Calu3 (cell line): ENCODE measurements at regions not wholly inside any gene's neighbourhood (a gene's known extent, or its start where the extent isn't known, plus 50 kb on each side); places are given as distances from the start of the nearest gene placed in this dataset.

Source experiments
- BruUV-seq: library from RNA; stranded (reverse); fragments of 400-500 nt; replicated peaks from 2 replicates; lab custom pipeline; 2021; lab: Mats Ljungman, UMichigan
- CTCF ChIA-PET: fragments of 300-600 bp; sonication (Branson Sonifier 250); formaldehyde crosslinking; loops from one replicate; lab custom pipeline; 2022; ENCODE audit warnings: antibody characterized with exemption; lab: Charles Lee
- DNase-seq: peaks from one replicate; pipeline ENCODE4 v3.0.0; 2022
- H3K27ac Mint-ChIP-seq: one replicate; pipeline ENCODE4 v1.8.0; 2022; ENCODE audit warnings: mixed read lengths; ENCODE audit not compliant: unreplicated experiment
- H3K27me3 Mint-ChIP-seq: one replicate; pipeline ENCODE4 v1.8.0; 2022; ENCODE audit warnings: mixed read lengths; ENCODE audit not compliant: unreplicated experiment
- H3K36me3 Mint-ChIP-seq: one replicate; pipeline ENCODE4 v1.8.0; 2022; ENCODE audit warnings: mild to moderate bottlenecking, moderate library complexity, mixed read lengths; ENCODE audit not compliant: insufficient read depth, unreplicated experiment
- H3K4me1 Mint-ChIP-seq: one replicate; pipeline ENCODE4 v1.8.0; 2022; ENCODE audit warnings: mild to moderate bottlenecking, low read depth, mixed read lengths; ENCODE audit not compliant: unreplicated experiment
- H3K4me3 Mint-ChIP-seq: one replicate; pipeline ENCODE4 v1.8.0; 2022; ENCODE audit warnings: mild to moderate bottlenecking, low read depth, moderate library complexity, mixed read lengths; ENCODE audit not compliant: unreplicated experiment
- H3K9me3 Mint-ChIP-seq: one replicate; pipeline ENCODE4 v1.8.0; 2022; ENCODE audit warnings: low read depth, mixed read lengths; ENCODE audit not compliant: unreplicated experiment
- intact Hi-C: fragments of 100-400 bp; cut with micrococcal nuclease; formaldehyde crosslinking; loops from one replicate; pipeline ENCODE4 v1.10.0; 2022; ENCODE audit not compliant: unreplicated experiment
- TF ChIP-seq, protein P1 (sequence below): fragments of 200-600 bp; IDR thresholded peaks from one replicate; pipeline ENCODE4 v1.8.0; 2022; ENCODE audit warnings: antibody characterized with exemption; ENCODE audit not compliant: unreplicated experiment

- no peak overlapping the region for H3K4me3 Mint-ChIP-seq
- TF ChIP-seq, protein P1, sequence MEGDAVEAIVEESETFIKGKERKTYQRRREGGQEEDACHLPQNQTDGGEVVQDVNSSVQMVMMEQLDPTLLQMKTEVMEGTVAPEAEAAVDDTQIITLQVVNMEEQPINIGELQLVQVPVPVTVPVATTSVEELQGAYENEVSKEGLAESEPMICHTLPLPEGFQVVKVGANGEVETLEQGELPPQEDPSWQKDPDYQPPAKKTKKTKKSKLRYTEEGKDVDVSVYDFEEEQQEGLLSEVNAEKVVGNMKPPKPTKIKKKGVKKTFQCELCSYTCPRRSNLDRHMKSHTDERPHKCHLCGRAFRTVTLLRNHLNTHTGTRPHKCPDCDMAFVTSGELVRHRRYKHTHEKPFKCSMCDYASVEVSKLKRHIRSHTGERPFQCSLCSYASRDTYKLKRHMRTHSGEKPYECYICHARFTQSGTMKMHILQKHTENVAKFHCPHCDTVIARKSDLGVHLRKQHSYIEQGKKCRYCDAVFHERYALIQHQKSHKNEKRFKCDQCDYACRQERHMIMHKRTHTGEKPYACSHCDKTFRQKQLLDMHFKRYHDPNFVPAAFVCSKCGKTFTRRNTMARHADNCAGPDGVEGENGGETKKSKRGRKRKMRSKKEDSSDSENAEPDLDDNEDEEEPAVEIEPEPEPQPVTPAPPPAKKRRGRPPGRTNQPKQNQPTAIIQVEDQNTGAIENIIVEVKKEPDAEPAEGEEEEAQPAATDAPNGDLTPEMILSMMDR, result no peak
- peaks cover 68% of the 10 kb centered on the region for H3K27me3 Mint-ChIP-seq
- no peaks in the 10 kb centered on the region for H3K36me3 Mint-ChIP-seq
- no peak for DNase-seq
- H3K27ac Mint-ChIP-seq, result no peak overlapping the region
- H3K4me1 Mint-ChIP-seq, result peaks cover 9% of the 10 kb centered on the region
- CTCF ChIA-PET, result no interaction called here
- intact Hi-C loops, result no loop called here
- BruUV-seq, result no TSS peak
- H3K9me3 Mint-ChIP-seq, result no peaks in the 10 kb centered on the region
Measured at GRCh38 chr3:124516333-124516732, 213.9 kb upstream of the UMPS start.

DNA sequence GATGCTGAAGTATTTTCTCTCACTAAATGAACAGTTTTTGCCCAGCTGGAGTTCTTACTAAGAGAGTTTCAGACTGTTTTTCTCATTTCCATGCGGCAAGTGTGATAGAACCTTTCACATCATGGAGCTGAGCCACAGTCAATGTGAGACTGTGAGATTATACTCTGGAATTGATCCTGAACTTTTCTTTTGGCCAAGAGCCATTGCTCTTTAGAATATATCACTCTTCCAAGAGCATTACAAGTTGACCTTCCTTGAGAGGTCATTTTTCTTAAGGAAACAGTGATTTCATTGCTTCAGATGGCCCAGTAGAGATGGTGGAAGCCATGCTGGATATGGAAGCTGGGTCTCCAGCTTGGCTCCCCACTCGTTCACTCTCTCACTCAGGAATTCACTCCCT, 212.9 kb upstream of the UMPS start:
- Mint-ChIP-seq H3K27me3 (peaks cover 60% of the 10 kb centered on the region), H3K9me3 (no peaks in the 10 kb centered on the region), H3K4me1 (peaks cover 9% of the 10 kb centered on the region), H3K4me3 (no peak overlapping the region), H3K36me3 (no peaks in the 10 kb centered on the region), H3K27ac (no peak overlapping the region)
- CTCF ChIA-PET, result no interaction called here
- no peak for DNase-seq
- TF ChIP-seq, protein P1, result no peak
- no TSS peak for BruUV-seq
- intact Hi-C loops, result no loop called here

DNA sequence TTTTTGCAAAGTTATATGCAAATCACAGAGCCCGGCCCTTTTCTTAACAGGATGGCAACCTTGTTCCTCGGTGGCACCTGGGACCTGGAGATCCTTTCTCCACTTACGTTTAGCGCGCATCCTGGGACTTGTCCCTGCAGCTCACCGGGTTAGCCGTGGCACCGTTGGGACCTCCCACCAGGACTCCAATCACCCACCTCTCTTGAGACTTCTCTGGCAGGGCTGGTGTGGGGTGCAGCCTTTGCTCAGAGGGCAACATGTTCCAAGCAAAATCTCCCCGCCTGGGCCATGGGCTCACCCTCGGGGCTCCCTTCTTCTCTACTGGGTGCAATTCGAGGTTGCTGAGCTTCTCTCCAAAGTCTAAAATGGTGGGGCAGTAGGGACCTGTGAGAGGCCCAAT, 211.9 kb upstream of the UMPS start:
- peaks cover under 1% of the 10 kb centered on the region for H3K4me1 Mint-ChIP-seq
- no peak for DNase-seq
- intact Hi-C loops, result no loop called here
- TF ChIP-seq, protein P1, result no peak
- no peaks in the 10 kb centered on the region for H3K36me3 Mint-ChIP-seq
- H3K9me3 Mint-ChIP-seq, result no peaks in the 10 kb centered on the region
- CTCF ChIA-PET, result no interaction called here
- no peak overlapping the region for H3K27ac Mint-ChIP-seq
- no peak overlapping the region for H3K4me3 Mint-ChIP-seq
- BruUV-seq, result no TSS peak
- H3K27me3 Mint-ChIP-seq, result peaks cover 57% of the 10 kb centered on the region

GRCh38 chr3:124519591-124520194, 210.6 kb upstream of the UMPS start:
- CTCF ChIA-PET, result no interaction called here
- Mint-ChIP-seq H3K4me3 (no peak overlapping the region), H3K27me3 (peaks cover 68% of the 10 kb centered on the region), H3K9me3 (no peaks in the 10 kb centered on the region), H3K36me3 (no peaks in the 10 kb centered on the region), H3K27ac (no peak overlapping the region), H3K4me1 (no peaks in the 10 kb centered on the region)
- TF ChIP-seq, protein P1, result no peak
- no TSS peak for BruUV-seq
- DNase-seq, result no peak
- intact Hi-C loops, result no loop called here
